IMR-90 (cell line): ENCODE measurements at regions not wholly inside any gene's neighbourhood (a gene's known extent, or its start where the extent isn't known, plus 50 kb on each side); places are given as distances from the start of the nearest gene placed in this dataset.

ENCODE experiments used
- ATAC-seq: fragments of 200-7000 bp; cut with Tn5 transposase; 2 replicates; pipeline ENCODE4 v1.9.1; 2020; ENCODE audit warnings: low read depth, mild to moderate bottlenecking, moderate library complexity
- BruUV-seq: library from RNA; stranded (reverse); fragments of 400-500 nt; replicated peaks from 2 replicates; lab custom pipeline; 2021; lab: Mats Ljungman, UMichigan
- CTCF ChIA-PET: fragments of 300-600 bp; formaldehyde crosslinking; extraction: SDS; loops from one replicate; lab custom pipeline; 2021; ENCODE audit warnings: antibody characterized with exemption; lab: Yijun Ruan, JAX
- POLR2A ChIA-PET: fragments of 300-600 bp; sonication (Branson Sonifier 250); formaldehyde crosslinking; loops from one replicate; lab custom pipeline; 2022; ENCODE audit warnings: antibody characterized with exemption; ENCODE audit not compliant: unreplicated experiment; lab: Charles Lee
- DNase-seq: peaks from one replicate; pipeline ENCODE4 v3.0.0; 2013
- H2AFZ ChIP-seq: replicated peaks from 2 replicates; pipeline ENCODE3; 2013; ENCODE audit warnings: low read length, mild to moderate bottlenecking; ENCODE audit not compliant: poor library complexity
- H2AK5ac ChIP-seq: 2 replicates; pipeline ENCODE4 v1.6.1; 2013; ENCODE audit warnings: low read depth, low read length, inconsistent platforms
- H2AK9ac ChIP-seq: replicated peaks from 2 replicates; pipeline ENCODE3; 2013; ENCODE audit warnings: mild to moderate bottlenecking, low read depth, low read length, moderate library complexity; ENCODE audit not compliant: poor library complexity
- H2BK120ac ChIP-seq: 2 replicates; pipeline ENCODE4 v1.6.1; 2013; ENCODE audit warnings: low read depth, low read length, inconsistent platforms
- H2BK15ac ChIP-seq: 3 replicates; pipeline ENCODE4 v1.6.1; 2013; ENCODE audit warnings: low read depth, low read length, inconsistent platforms
- H2BK20ac ChIP-seq: 2 replicates; pipeline ENCODE4 v1.6.1; 2013; ENCODE audit warnings: low read depth, mild to moderate bottlenecking, inconsistent platforms, low read length, moderate library complexity
- H2BK5ac ChIP-seq: 2 replicates; pipeline ENCODE4 v1.6.1; 2013; ENCODE audit warnings: mild to moderate bottlenecking, low read depth, low read length, inconsistent platforms; ENCODE audit not compliant: poor library complexity, severe bottlenecking
- H3K14ac ChIP-seq: replicated peaks from 2 replicates; pipeline ENCODE4 v1.6.1; 2013; ENCODE audit warnings: low read depth, low read length, inconsistent platforms
- H3K18ac ChIP-seq: 2 replicates; pipeline ENCODE4 v1.6.1; 2013; ENCODE audit warnings: low read depth, low read length, control low read depth
- H3K23ac ChIP-seq: 2 replicates; pipeline ENCODE4 v1.6.1; 2013; ENCODE audit warnings: low read depth, low read length, inconsistent platforms
- H3K27ac ChIP-seq: 2 replicates; pipeline ENCODE4 v1.5.1; 2013; ENCODE audit warnings: mild to moderate bottlenecking, control low read depth, low read length; ENCODE audit not compliant: insufficient read depth
- H3K27me3 ChIP-seq: 2 replicates; pipeline ENCODE4 v1.6.1; 2013; ENCODE audit warnings: low read length; ENCODE audit not compliant: control insufficient read depth, insufficient read depth
- H3K36me3 ChIP-seq: 2 replicates; pipeline ENCODE4 v1.6.1; 2013; ENCODE audit warnings: low read length, mixed read lengths; ENCODE audit not compliant: control insufficient read depth, insufficient read depth
- H3K4ac ChIP-seq: 2 replicates; pipeline ENCODE4 v1.6.1; 2013; ENCODE audit warnings: low read depth, low read length, inconsistent platforms
- H3K4me1 ChIP-seq: 2 replicates; pipeline ENCODE4 v1.6.1; 2013; ENCODE audit warnings: low read length, mixed read lengths; ENCODE audit not compliant: control insufficient read depth, insufficient read depth
- H3K4me2 ChIP-seq: 2 replicates; pipeline ENCODE4 v1.6.1; 2013; ENCODE audit warnings: low read depth, mild to moderate bottlenecking, control low read depth, low read length, moderate library complexity
- H3K4me3 ChIP-seq: 2 replicates; pipeline ENCODE4 v1.5.1; 2013; ENCODE audit warnings: low read depth, mild to moderate bottlenecking, control low read depth, low read length, moderate library complexity; ENCODE audit not compliant: insufficient read depth
- H3K56ac ChIP-seq: 2 replicates; pipeline ENCODE4 v1.6.1; 2013; ENCODE audit warnings: low read length, inconsistent platforms; ENCODE audit not compliant: insufficient read depth; ENCODE audit errors: extremely low read depth
- H3K79me1 ChIP-seq, 2 experiments: 2 replicates each; pipeline ENCODE4 v1.6.1; 2013; ENCODE audit warnings: low read length in 2 of 2, inconsistent platforms in 1 of 2, low read depth in 1 of 2
- H3K9ac ChIP-seq: 2 replicates; pipeline ENCODE4 v1.6.1; 2013; ENCODE audit warnings: low read depth, low read length, control low read depth
- H3K9me1 ChIP-seq: 2 replicates; pipeline ENCODE4 v1.6.1; 2013; ENCODE audit warnings: low read length, inconsistent platforms; ENCODE audit not compliant: insufficient read depth
- H3K9me3 ChIP-seq: 2 replicates; pipeline ENCODE4 v1.6.1; 2013; ENCODE audit warnings: low read length; ENCODE audit not compliant: control insufficient read depth, insufficient read depth
- H4K20me1 ChIP-seq: 2 replicates; pipeline ENCODE4 v1.6.1; 2013; ENCODE audit warnings: low read length, inconsistent platforms; ENCODE audit not compliant: insufficient read depth
- H4K5ac ChIP-seq: 2 replicates; pipeline ENCODE4 v1.6.1; 2013; ENCODE audit warnings: mild to moderate bottlenecking, low read depth, low read length, control low read depth
- H4K8ac ChIP-seq, 2 experiments: 2 replicates each; pipeline ENCODE4 v1.6.1; 2013; ENCODE audit warnings: low read depth in 2 of 2, low read length in 2 of 2, control low read depth in 1 of 2, inconsistent platforms in 1 of 2
- H4K91ac ChIP-seq: 2 replicates; pipeline ENCODE4 v1.6.1; 2013; ENCODE audit warnings: low read depth, low read length, inconsistent platforms; ENCODE audit not compliant: insufficient read depth
- BHLHE40 ChIP-seq: fragments of 150-350 bp; IDR thresholded peaks from 2 replicates; pipeline ENCODE4 v1.6.1; 2016; ENCODE audit warnings: mild to moderate bottlenecking, low read depth, low read length
- CEBPB ChIP-seq: IDR thresholded peaks from 2 replicates; pipeline ENCODE4 v1.6.1; 2012; ENCODE audit warnings: low read depth, low read length, improper control_type of control experiment
- CHD1 ChIP-seq: IDR thresholded peaks from 2 replicates; pipeline ENCODE4 v1.6.1; 2012; ENCODE audit warnings: low read depth, low read length, improper control_type of control experiment
- CTCF ChIP-seq: conservative IDR thresholded peaks from 2 replicates; pipeline ENCODE4 v1.5.1; 2012; ENCODE audit warnings: mild to moderate bottlenecking, low read depth, low read length, improper control_type of control experiment
- ELK1 ChIP-seq: fragments of 150-350 bp; IDR thresholded peaks from 2 replicates; pipeline ENCODE4 v1.6.1; 2016; ENCODE audit warnings: low read depth, mild to moderate bottlenecking, low read length, moderate library complexity, borderline replicate concordance
- FOS ChIP-seq: fragments of 150-350 bp; IDR thresholded peaks from 2 replicates; pipeline ENCODE4 v1.6.1; 2016; ENCODE audit warnings: low read depth, low read length
- MAFK ChIP-seq: IDR thresholded peaks from 2 replicates; pipeline ENCODE4 v1.6.1; 2012; ENCODE audit warnings: low read depth, low read length, improper control_type of control experiment
- MAZ ChIP-seq: IDR thresholded peaks from 2 replicates; pipeline ENCODE4 v1.6.1; 2012; ENCODE audit warnings: low read depth, mild to moderate bottlenecking, low read length, improper control_type of control experiment, moderate library complexity, borderline replicate concordance
- MXI1 ChIP-seq: IDR thresholded peaks from 2 replicates; pipeline ENCODE4 v1.6.1; 2012; ENCODE audit warnings: low read depth, mild to moderate bottlenecking, low read length, moderate library complexity, borderline replicate concordance
- NFE2L2 ChIP-seq: fragments of 150-350 bp; IDR thresholded peaks from 2 replicates; pipeline ENCODE4 v1.6.1; 2016; ENCODE audit warnings: low read depth, mild to moderate bottlenecking, low read length
- POLR2A ChIP-seq: IDR thresholded peaks from 2 replicates; pipeline ENCODE4 v1.6.1; 2012; ENCODE audit warnings: mild to moderate bottlenecking, low read depth, low read length
- RAD21 ChIP-seq: IDR thresholded peaks from 2 replicates; pipeline ENCODE4 v1.6.1; 2012; ENCODE audit warnings: low read length, improper control_type of control experiment
- RCOR1 ChIP-seq: IDR thresholded peaks from 2 replicates; pipeline ENCODE4 v1.6.1; 2012; ENCODE audit warnings: mild to moderate bottlenecking, low read length, improper control_type of control experiment; ENCODE audit not compliant: insufficient replicate concordance
- SMC3 ChIP-seq: fragments of 150-350 bp; IDR thresholded peaks from 2 replicates; pipeline ENCODE4 v1.6.1; 2016; ENCODE audit warnings: low read depth, mild to moderate bottlenecking, antibody characterized with exemption, low read length, moderate library complexity
- USF2 ChIP-seq: fragments of 150-350 bp; IDR thresholded peaks from 2 replicates; pipeline ENCODE4 v1.6.1; 2017; ENCODE audit warnings: mild to moderate bottlenecking, antibody characterized with exemption, low read length, low read depth
- WGBS, 2 experiments: methylation state at CpG; one replicate each; pipeline versions ENCODE4 v1.1.5 to v1.1.7; 2013; ENCODE audit warnings: missing lambda C conversion rate in 2 of 2; ENCODE audit not compliant: insufficient read length in 1 of 2; ENCODE audit errors: extremely low coverage in 2 of 2; 5-methylcytosine and 5-hydroxymethylcytosine counted together
- dilution Hi-C: fragments of 300-500 bp; cut with HindIII; formaldehyde crosslinking; loops from one replicate; pipeline ENCODE4 v1.14.3; 2018; ENCODE audit warnings: low sequenced_read_pairs; ENCODE audit not compliant: unreplicated experiment
- in situ Hi-C: fragments of 300-500 bp; cut with MboI; formaldehyde crosslinking; loops from 3 replicates; pipeline ENCODE4 v1.14.3; 2019; ENCODE audit warnings: low sequenced_read_pairs, inconsistent platforms, mixed read lengths
- intact Hi-C: fragments of 100-400 bp; cut with micrococcal nuclease; formaldehyde crosslinking; loops from 2 replicates; pipeline ENCODE4 v1.10.0; 2022

- Histone ChIP-seq H3K4ac (no peak overlapping the region), H2BK120ac (no peak overlapping the region), H3K4me3 (no peak overlapping the region), H2AK9ac (no peak overlapping the region), H4K8ac (no peak overlapping the region), H4K91ac (no peak overlapping the region), H3K79me1 (no peaks in the 10 kb centered on the region), H3K9me1 (no peaks in the 10 kb centered on the region), H3K4me1 (no peaks in the 10 kb centered on the region; the same call in 1 of the 2 replicates), H3K27me3 (no peaks in the 10 kb centered on the region; the same call in 1 of the 2 replicates), H2BK5ac (no peak overlapping the region), H4K5ac (no peak overlapping the region), H3K9ac (no peak overlapping the region), H3K9me3 (no peaks in the 10 kb centered on the region), H3K36me3 (no peaks in the 10 kb centered on the region), H2BK20ac (no peak overlapping the region), H3K14ac (no peak overlapping the region), H4K20me1 (no peaks in the 10 kb centered on the region), H3K4me2 (no peak overlapping the region), H3K18ac (no peak overlapping the region), H3K56ac (no peak overlapping the region), H2BK15ac (no peak overlapping the region), H2AFZ (no peak overlapping the region), H3K27ac (no peak overlapping the region), H2AK5ac (no peak overlapping the region), H3K23ac (no peak overlapping the region)
- DNase-seq (no peak), ATAC-seq (no peak)
- in situ Hi-C loops: no loop called here
- dilution Hi-C loops: no loop called here
- no peak for TF ChIP-seq USF2
- TF ChIP-seq SMC3: no peak
- TF ChIP-seq NFE2L2: no peak
- TF ChIP-seq FOS: no peak
- TF ChIP-seq ELK1: no peak
- no peak for TF ChIP-seq RAD21
- TF ChIP-seq MXI1: no peak
- no peak for TF ChIP-seq MAZ
- no peak for TF ChIP-seq CHD1
- TF ChIP-seq BHLHE40: no peak
- no peak for TF ChIP-seq CTCF
- TF ChIP-seq CEBPB: no peak
- TF ChIP-seq RCOR1: no peak
- no peak for TF ChIP-seq MAFK
- TF ChIP-seq POLR2A: no peak
- BruUV-seq: no TSS peak
- ChIA-PET CTCF (no interaction called here), POLR2A (no interaction called here)
- no CpG with 5 or more reads among the region's 4 CpGs for WGBS, 2 experiments
- intact Hi-C loops: no loop called here
These were observed 124.7 kb upstream of the PWP1 start for GRCh38 chr12:107560899-107561285.
